ENCODE measurements at regions not wholly inside any gene's neighbourhood (a gene's known extent, or its start where the extent isn't known, plus 50 kb on each side); places are given as distances from the start of the nearest gene placed in this dataset.

DNA sequence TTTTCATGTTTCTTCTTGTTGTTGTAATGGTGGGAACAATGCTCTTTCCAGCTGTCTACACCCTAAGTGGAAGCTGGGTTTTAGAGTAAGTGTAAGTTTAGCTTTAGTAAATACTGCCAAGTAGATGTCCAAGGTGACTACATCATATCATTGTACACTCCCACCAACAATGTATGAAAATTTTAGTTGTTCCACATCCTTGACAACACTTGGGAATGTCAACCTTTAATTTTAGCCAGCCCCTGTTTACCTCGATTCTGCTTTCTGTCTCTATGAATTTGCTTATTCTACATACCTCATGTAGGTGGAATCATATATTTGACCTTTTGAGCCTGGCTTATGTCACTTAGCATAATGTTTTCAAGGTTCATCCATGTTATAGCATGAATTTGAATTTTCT, 93.0 kb downstream of the MTPAP start:
- DNase-seq, result no peak

DNA sequence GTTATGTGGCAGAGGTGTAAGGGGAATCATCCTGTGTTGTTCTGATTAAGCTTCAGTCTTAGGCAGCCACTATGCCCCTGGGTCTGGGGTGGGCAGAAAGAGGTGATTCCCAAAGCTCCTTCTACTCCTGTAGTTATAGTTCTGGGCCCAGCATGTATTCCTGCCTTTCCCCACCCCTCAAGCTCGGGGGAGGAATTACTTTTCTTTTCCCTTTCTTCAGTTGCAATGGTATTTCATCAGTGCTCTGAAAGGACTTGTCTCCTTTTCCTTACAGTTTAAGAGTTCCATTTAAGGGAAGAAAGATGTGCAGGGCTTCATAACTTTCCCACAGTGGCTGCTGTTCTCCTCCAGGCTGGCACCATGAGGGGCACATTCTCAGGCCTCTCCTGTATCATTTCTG, 94.2 kb downstream of the MTPAP start:
- no peak for DNase-seq

DNA sequence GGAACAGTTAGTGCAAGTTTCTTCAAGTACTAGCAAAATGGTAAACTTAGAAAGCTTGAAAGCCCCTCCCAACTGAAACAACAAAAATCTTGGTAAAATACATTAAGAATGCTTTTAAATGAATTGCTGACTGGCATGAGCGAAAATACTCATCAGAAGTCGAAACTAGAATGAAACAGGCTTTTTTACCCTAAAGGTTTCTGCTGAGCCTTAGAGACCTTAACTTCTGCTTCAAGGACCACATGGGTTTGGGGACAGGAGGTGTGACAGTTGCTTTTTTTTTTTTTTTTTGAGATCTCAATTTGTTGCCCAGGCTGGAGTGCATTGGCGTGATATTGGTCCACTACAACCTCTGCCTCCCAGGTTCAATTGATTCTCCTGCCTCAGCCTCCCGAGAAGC, 100.3 kb downstream of the MTPAP start:
- DNase-seq, result no peak

DNA sequence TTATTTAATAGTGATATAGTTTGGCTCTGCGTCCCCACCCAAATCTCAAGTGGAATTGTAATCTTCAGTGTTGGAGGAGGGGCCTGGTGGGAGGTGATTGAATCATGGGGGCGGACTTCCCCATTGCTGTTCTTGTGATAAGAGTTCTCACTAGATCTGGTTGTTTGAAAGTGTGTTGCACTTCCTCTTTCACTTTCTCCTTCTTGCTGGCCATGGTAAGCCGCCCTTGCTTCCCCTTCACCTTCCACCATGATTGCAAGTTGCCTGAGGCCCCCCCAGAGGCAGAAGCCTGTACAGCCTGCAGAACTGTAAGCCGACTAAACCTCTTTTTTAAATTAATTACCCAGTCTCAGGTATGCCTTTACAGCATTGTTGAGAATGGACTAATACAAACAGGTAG, 101.4 kb downstream of the MTPAP start:
- DNase-seq, result no peak

DNA sequence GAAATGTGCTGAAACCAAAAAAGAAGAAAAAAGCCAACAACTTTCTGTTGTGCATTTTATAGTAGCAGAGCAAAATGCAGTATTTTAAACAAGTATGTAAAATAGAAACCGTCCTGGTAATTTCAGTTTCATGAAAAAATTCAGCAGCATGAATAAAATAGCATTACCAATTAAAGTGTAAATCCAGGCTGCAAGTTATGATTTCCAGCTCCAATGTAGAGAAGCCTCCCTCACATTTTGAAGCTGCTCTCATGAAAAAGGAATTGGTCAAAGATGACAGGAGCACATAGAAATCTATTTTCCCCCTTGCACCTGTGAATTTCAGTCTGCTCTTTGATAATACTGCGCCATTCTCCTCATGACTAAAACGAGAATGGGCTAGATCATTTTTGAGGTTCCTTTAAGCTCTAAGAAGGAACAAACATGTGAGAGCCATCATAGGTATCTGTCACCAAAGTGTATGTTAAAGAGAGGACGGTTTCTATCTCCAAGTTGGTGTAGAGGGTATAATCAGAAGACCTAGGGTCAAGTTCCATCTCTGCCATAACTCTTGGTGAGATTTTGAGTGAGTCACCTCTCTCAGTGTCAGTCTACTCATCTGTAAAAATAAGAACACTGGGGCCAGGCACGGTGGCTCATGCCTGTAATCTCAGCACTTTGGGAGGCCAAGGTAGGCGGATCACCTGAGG, 107.5 kb downstream of the MTPAP start:
- no peak for DNase-seq

DNA sequence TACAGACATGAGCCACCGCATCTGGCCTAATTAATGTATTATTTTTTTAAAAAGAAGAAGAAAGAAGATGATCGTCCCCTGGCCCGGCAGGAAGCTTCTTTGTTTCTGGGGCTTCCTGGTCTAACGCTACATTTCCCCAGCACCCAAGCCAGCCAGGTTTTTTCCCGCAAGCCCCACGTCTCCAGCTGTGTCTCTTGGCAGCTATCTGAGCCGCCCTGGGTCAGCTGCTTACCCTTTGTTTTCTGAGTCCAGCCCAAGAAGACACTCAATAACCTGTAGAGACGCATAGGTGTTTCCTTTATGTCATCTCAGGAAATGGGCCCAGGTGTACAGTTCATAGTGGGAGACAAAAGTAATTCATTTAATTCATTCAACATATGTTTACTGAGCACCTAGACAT, 110.2 kb downstream of the MTPAP start:
- no peak for DNase-seq

DNA sequence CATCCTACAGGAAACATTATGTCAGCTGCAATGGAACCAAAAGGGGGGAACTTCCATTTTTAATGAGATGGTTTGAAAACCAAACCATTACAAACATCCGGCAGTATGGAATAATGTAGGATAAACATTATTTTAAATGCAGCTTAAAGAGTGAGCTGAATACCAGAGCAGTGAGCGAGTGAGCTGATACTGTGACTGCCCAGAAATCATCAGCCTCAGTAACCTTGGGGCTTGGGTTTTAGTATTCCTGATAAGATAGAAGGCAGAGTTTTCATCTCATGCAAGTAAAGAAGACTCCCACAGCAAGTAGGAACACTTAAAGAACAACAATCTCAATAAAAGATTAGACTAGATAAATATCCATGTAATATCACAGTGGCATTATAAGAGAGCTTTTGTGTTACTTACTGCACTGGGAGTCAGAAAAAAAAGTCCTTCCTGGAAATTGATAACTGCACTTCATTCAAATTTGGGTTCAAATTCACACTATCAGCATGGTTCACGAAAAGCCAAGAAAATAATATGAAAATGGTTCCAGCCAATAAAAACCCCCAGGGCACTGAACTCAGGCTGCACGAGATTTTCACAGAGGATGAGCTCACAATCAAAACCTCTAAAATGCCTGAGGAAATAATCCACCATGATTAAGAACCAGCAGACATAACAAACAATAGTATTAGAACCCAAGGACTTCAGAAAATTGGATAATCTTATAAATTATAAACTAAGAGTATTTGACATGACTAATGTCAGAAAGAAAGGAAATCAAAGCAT, 115.7 kb downstream of the MTPAP start:
- no peak for DNase-seq

DNA sequence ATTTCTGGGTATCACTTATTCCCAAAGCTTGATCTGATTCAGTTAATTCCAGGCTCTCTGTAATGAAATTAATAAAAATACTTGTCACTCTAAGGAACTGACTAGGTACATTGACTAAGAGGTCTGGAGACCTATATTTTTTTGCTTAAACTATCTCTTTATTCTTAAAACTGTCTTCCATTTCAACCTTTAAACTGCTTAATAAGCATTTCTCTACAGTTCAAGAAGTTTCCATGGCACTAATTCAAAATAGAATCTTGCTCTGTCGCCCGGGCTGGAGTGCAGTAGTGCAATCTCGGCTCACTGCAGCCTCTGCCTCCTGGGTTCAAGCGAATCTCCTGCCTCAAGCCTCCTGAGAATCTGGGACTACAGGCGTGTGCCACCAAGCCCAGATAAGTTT, 117.4 kb downstream of the MTPAP start:
- DNase-seq, result no peak

DNA sequence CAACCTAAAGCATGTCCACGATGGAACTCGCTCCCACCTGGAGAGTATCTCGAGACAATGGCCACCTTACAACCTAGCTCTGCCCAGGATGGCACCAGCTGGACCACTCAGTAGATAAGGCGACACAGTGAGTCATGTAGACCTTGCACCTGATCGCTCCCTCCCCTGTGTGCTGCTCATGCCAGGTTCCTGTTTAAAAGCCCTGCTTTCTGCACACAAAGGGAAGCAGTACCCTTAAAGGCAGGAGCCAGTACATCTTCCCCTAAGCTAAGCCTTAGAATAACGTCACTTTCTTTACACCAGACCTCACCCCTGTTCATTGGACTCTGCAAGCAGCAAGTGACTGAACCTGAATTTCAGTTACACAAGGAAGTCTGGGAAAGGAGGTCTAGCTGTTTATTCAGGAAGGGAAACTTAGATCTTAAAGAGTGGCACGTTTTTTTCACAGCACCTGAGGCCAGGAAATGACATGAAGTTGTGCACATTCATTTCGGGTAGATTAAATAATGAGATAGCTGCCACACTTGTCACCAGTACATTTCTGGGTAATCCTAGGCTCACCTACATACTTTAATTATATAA, 117.9 kb downstream of the MTPAP start:
- no peak for DNase-seq

DNA sequence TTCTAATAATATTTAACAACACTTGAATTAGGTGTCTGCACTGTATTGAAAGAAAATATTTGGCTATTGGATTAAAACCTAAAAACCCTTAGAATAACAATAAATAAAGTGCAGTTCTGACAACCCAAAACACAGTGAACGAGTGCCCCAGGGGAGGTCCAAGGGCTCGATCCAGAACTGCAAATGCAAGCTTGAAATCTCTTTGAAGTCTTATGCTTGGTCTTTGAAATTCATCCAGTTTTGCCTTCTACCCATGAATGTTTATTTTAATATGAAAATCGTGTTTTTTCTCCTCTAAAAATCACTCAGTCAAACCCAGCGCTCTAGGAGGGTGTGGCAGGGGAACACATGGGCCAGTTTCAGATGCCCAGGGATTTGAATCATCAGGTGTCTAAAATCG, 119.5 kb downstream of the MTPAP start:
- no peak for DNase-seq

DNA sequence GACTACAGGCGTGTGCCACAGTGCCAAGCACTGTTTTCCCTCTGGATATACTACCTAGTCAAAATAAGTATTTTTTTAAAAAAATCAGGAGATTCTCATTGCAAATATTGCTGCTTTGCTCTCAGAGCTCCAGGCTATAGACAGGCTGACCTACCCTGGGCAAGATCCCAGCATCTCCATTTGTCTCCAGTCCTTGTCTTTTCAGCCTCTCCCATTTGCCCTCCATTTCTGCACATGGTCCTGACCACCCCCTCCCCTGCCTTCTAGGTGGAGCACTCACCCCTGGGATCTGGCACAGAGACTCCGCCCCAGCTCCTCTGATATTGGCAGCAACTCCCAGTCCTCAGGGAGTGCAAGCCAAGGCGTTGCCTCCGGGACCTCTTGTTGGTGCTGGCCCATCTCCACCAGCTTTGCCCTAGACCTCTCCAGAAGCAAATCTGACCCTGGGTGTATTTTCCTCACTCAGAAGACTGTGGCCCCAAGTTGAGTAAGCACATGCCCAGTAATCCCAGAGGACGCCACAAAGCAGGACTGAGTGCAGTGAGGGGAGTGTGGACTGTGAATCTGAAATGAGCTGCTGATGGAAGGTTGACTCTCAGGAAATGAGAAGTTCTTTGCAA, 120.6 kb downstream of the MTPAP start:
- no peak for DNase-seq

DNA sequence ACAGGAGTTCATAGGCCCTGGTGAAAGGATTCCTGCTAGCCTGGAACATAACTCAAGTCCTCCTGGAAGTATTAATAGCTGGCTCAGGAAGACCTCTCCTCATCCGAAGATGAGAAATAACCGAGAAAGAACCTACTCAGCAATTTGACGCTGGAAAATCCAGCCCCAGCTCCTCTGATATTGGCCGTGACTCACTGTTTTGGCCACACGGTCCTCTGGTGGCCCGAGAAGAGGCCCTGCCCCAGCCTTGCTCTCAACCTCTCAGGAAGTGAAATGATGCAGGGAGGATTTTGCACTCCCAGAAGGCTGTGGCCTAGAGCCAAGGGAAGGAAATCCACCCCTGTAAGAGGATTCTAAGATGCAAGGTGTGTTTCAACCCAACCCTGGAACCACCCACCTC, 121.6 kb downstream of the MTPAP start:
- no peak for DNase-seq

DNA sequence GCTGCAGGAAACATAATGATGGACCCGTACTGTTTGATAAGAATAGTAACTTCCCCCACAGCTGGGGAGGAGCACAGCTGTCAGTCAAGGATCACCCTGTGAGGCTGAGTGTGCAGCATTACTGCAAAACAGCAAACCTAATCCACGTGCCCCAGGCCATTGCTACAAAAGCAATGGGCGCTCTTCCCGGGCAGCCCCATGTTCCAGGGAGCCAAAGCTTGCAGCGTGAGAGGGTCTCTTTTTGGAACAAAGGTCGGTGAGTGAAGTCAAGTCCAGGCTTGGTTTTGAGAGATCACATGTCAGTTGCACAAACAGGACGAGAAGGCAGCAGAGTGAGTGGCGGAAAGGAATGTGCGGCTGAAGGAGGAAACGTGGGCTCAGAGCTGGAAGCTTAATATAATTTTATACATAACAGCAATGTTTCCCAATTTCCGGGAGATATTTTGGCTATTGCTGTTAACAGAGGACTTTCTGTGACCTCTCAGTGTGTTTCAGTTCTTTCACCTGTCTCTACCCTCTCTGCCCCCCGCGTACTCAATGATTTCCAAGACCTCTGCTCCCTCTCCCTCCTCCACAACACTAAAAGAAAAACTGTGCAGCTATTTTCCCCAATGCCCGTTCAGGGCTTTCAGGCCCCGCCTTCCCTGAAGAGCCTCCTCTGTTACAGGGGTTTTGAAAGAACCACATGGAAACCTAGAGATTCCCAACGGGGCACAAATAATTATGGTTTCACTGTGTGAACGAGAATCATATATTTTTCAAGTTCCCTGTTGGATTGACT, 128.9 kb downstream of the MTPAP start:
- peak; percentile 19 for DNase-seq

DNA sequence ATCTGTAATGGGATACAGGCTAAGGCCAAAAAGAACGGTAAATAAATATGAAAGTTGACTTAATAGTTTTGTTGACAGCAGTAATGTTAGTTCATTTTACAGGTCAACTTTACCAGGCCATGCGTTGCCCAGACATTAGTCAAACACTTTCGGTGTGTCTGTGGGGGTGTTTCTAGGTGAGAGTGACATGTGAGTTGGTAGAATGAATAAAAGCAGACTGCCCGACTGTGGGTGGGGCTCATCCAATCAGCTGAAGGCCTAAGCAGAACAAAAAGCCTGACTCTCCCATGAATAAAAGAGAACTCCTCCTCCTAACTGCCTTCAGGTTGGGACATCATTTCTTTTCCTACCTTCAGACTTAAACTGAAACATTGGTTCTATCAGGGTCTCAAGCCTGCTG, 132.3 kb downstream of the MTPAP start:
- DNase-seq, result no peak

DNA sequence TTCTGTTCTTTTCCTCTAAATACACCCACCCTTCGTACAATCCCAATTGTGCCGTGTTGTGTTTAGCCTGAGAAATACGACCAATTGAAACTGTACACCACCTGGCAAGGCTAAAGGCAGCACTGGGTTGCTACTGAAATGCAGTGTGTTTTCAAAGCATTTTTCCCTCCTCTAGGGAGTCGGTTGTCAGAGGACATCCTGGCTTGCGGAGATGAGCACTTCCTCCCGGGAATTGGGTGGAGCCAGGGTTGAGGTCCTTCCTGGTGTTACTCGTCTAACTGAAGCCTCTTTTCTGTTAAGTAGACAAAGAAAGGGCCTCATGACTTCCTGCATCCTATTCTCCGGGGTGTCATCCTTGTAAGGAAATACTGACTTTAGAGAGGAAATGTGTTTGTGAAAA, 133.5 kb downstream of the MTPAP start:
- no peak for DNase-seq

DNA sequence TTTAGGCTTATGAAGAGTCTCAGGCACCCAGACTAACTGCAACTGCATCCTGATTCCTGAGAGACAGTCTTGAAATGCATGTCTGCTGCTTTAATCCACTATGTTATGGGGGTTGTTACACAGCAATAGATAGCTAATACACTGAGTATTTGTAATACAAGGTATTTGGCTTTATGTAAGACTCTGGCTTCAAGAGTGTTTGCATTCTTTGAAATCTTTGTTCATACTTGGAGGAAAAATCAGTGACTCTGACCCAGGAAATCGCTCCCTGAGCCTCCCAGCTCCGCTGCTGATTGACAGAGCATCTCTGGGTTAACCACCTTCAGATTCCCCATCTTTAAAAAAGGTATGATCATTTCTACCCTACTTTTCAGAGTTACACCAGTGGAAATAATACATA, 133.9 kb downstream of the MTPAP start:
- no peak for DNase-seq

DNA sequence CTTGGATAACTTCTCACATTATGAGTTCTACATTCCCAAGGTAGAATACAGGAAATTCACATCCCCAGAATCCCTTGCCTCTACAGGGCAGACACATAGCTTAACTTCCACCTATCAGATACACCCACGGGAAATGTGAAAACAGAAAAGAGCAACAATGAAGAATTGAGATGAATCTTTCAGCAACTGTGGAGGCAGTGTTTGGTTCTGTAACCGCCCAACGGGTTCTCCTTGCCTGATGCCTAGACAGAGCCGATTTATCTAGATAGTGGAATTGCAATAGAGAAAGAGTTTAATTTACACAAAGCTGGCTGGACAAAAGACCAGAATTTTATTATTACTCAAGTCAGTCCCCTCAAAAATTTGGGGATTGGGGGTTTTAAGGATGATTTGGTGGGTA, 138.8 kb downstream of the MTPAP start:
- no peak for DNase-seq

DNA sequence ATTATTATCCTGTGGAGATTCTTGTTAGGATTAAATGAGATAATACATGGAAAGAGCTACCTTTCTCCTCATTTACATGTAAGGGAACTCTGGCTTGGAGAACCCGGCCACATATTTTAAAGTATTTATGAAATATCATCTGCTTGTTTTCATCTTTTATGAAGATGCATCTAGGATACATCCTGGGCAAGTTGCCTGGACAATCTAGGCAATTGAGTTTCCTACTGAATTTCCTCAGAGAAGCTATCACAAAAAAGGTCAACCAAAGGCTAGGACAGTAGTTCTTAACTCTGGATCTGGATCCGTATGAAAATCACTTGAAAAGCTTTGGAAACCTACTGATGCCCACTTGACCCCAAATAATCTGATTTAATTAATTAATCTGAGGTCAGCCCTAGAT, 140.7 kb downstream of the MTPAP start:
- DNase-seq, result no peak

DNA sequence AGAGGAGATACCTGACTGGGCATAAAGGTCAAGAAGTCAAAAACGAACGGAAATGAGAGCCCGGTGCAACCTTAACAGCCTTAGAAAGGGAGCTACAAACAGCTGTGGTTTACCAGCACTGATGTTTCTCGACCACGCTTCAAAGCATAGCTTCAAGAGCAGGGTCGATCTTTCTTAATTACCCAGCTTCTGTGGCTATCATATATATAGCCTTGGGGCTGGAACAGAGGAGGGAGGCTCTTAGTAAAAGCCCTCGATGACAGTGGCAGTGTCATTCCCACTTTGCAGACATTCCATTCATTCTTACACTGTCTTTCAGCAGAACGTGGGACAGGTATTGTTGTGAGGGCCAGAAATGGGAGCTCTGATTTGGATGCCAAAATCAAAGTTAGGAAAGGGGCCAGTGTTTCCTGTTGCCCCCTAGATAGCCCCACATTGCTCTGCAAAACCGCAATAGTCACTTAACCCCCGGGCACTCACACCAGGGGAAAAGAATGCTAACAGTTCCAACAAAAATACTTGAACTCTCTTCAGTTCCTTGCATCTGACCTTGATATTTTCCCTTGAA, 141.5 kb downstream of the MTPAP start:
- DNase-seq, result no peak

DNA sequence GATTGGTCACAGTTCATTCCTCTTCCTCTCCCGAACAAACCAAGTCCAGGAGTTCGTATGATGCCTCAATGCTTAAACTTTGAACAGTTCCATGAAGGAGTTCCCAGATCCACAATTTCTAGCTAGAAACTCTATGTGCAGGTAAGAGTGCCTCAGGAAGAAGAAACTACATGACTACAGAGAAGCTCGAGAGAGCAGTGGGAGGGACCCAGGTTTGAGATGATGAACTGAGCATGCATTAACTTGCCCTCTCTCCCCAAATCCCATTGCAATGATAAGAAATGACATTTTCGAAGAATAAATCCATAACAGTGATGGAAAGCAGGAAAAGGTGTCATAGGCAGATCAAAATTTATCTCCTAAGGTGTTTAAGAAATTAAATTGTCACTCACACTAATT, 140.6 kb upstream of the JCAD start:
- DNase-seq, result no peak

DNA sequence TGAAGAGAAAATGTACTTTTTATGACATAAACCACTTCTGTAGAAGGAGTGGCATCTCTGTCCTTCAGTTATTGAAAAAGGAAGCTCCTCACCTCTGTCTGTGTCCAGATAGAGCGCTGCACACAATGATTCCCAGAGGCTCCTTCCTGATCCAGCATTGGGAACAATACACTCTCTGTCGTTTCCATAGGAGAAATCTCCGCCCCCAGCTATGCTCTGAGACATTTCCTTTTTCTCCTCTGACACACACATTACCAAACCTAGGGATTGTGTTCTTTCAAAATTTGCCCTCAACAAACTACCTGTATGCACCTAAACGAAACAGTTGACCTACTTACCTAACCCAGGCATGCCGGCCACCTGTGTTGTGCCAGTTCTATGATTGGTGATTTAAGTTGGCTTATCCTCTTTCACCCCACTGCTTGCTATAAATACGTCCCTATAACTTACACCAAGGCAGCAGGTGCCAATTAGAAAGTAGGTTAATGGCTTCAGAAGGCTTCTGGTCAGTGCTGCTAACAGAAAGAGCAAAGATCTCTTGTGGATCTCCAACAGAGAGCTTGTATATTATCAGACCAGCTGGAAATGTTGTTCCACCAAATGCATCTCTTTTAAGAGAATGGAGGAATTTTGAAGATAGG, 140.1 kb upstream of the JCAD start:
- no peak for DNase-seq

DNA sequence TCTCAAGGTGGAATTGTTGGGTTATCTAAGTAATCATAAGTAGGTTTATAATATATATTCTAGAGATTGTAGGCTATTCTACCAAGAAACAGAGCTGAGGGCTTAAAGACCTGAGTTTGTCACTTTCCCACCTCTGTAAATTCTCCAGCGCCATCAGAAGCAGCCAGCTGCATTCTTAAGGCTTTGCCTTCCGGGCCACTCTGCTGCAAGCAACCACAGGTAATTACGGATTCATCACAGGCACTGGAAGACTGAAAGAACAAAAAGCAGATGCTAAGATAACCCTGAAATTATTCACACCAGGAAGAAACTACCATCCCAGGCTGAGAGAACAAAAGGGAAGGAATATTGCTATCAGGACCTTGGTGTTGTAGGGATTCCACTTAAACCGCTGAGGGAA, 137.8 kb upstream of the JCAD start:
- DNase-seq, result no peak
